ENCODE measurements at regions not wholly inside any gene's neighbourhood (a gene's known extent, or its start where the extent isn't known, plus 50 kb on each side); places are given as distances from the start of the nearest gene placed in this dataset.

DNA sequence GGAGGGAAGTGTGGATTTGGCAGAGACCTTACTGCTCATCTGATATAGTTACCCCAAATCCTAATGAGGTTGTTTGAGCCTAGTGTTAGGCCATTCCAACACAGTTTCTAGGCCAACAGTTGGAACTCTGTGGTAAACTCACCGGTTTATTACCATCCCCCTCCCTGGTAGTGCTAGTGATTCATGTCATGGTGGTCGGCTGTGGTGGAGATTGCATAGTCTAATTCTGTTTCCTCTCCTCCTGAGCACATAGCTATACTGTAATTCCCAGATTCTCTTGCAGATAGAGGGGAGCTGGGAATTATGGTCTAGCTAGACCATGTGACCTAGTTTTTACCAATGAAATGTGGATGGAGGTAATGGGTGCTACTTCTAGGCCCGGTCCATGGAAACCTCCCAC lies 123.7 kb upstream of the KIF26B start:
- H3K4me3 ChIP-seq: no peak overlapping the region
- H3K4me1 ChIP-seq: no peaks in the 10 kb centered on the region
- no peaks in the 10 kb centered on the region for H3K9me3 ChIP-seq
- no peaks in the 10 kb centered on the region for H3K27me3 ChIP-seq (ENCODE audit: low read depth)
- H3K36me3 ChIP-seq (replicated peaks): no peaks in the 10 kb centered on the region
- in situ Hi-C loops (cut with MboI; ENCODE audit: low sequenced_read_pairs): loop anchor here (25.0 kb wide), 1 partner anchor 169 kb away; the partner anchor contains the start of gene HNRNPU
- DNase-seq (ENCODE audit: low spot score in 2 of 2): no peak

DNA sequence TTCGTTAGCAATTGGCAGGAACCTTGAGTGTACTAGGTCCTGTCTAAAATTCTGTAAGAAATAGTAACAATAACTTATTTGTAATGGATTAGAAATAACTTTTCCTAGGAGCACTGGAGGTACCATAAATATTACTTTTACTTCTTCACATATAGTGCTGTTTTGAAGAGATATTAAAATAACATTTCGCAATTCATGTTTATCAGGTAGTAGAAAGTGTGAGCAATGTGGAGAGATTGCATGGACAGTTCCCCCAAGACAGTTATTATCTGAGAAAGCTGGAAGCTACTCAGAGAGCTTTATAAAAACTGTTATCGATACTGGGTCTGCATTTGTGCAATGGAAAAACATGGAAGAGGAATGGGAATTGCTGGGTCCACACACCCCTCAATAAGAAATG lies 128.5 kb upstream of the KIF26B start:
- Histone ChIP-seq H3K4me1 (no peaks in the 10 kb centered on the region), H3K4me3 (no peak overlapping the region), H3K9me3 (no peaks in the 10 kb centered on the region), H3K27me3 (ENCODE audit: low read depth) (no peaks in the 10 kb centered on the region), H3K36me3 (replicated peaks) (no peaks in the 10 kb centered on the region)
- DNase-seq (ENCODE audit: low spot score in 2 of 2): no peak
- in situ Hi-C loops (cut with MboI; ENCODE audit: low sequenced_read_pairs): loop anchor here (25.0 kb wide), 1 partner anchor 164 kb away; the partner anchor contains the start of gene HNRNPU

DNA sequence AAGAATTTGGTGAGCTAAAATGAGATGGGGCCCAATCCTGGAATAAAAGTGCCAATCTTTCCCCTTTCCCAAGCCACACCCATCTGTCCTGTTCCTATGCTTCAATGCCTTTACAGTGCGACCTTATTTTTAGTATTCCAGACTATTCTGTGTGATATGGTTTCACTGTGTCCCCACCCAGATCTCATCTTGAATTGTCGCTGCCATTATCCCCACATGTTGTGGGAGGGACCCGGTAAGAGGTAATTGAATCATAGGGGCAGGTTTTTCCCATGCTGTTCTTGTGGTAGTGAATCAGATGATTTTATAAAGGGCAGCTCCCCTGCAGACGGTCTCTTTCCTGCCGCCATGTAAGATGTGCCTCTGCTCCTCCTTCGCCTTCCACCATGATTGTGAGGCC lies 129.3 kb upstream of the KIF26B start:
- H3K27me3 ChIP-seq (ENCODE audit: low read depth): no peaks in the 10 kb centered on the region
- H3K9me3 ChIP-seq: no peaks in the 10 kb centered on the region
- no peak for DNase-seq (ENCODE audit: low spot score in 2 of 2)
- no peaks in the 10 kb centered on the region for H3K36me3 ChIP-seq (replicated peaks)
- H3K4me1 ChIP-seq: no peaks in the 10 kb centered on the region
- H3K4me3 ChIP-seq: no peak overlapping the region
- in situ Hi-C loops (cut with MboI; ENCODE audit: low sequenced_read_pairs): loop anchor here (25.0 kb wide), 1 partner anchor 163 kb away; the partner anchor contains the start of gene HNRNPU

DNA sequence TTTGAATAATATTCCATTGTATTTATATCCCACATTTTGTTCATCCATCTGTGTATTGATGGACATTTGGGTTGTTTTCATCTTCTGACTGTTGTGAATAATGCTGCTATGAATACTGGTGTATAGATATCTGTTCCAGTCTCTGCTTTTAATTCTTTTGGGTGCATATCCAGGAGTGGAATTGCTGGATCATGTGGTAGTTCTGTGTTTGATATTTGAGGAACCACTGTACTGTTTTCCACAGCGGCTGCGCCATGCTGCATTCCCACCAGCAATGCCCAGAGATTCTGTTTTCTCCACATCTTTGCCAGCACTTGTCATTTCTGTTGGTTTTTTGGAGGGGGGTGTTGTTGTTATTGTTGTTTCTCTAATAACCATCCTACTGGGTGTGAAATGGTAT lies 131.6 kb upstream of the KIF26B start:
- no peaks in the 10 kb centered on the region; the same call in 1 of the 2 replicates for H3K4me1 ChIP-seq
- H3K27me3 ChIP-seq (ENCODE audit: low read depth): no peaks in the 10 kb centered on the region
- H3K4me3 ChIP-seq: no peak overlapping the region
- H3K9me3 ChIP-seq: no peaks in the 10 kb centered on the region
- no peak for DNase-seq (ENCODE audit: low spot score in 2 of 2)
- in situ Hi-C loops (cut with MboI; ENCODE audit: low sequenced_read_pairs): no loop called here
- no peaks in the 10 kb centered on the region for H3K36me3 ChIP-seq (replicated peaks)

DNA sequence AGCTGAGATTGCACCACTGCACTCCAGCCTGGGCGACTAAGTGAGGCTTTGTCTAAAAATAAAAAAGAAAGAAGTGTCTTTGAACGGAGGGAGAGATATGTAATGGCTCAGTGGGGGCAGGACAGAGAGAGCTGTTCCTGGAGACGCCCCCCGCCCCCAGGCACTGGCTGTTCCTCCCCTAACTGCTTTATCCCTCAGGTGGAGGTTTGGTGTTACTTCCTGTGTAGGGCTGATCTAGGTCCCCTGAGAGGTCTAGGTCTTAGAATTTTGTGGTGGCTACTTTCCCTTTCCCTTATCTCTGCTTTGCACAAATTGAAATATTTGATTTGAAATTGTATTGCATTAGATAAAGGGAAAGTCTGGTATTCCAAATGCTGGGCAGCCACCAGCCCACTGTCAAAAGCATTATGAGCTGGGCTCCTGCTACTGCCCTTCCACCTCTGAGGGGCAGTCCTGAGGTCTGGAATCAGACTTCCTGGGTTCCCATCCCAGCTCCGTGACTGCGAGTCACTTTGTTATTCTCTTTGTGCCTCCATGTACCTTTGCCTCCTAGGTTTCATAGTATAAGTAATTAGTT lies 134.8 kb upstream of the KIF26B start:
- no peak overlapping the region for H3K4me3 ChIP-seq
- in situ Hi-C loops (cut with MboI; ENCODE audit: low sequenced_read_pairs): no loop called here
- no peak for DNase-seq (ENCODE audit: low spot score in 2 of 2)

DNA sequence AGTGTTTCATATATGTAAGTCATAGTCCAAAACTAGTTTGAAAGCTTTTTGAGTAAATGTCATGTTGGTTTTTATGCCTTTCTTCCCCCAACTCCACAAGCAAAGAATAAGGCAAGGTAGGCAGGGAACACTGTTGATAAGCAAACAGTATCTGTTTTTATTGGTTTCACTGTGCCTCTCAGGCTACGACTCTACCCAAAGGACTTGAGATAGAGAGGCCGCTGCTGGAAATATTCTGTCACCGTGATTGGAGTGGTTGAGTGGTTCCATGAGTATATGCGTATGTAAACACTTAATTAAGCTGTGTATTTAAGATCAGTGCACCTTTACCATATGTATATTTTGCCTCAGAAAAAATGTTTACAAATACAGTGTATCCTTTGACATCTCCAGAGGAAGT lies 138.1 kb upstream of the KIF26B start:
- in situ Hi-C loops (cut with MboI; ENCODE audit: low sequenced_read_pairs): no loop called here
- Histone ChIP-seq H3K4me3 (no peak overlapping the region), H3K4me1 (no peaks in the 10 kb centered on the region; the same call in 1 of the 2 replicates), H3K27me3 (ENCODE audit: low read depth) (no peaks in the 10 kb centered on the region), H3K9me3 (no peaks in the 10 kb centered on the region), H3K36me3 (replicated peaks) (no peaks in the 10 kb centered on the region)
- DNase-seq (ENCODE audit: low spot score in 2 of 2): no peak

More for the DNA sequence above, 134.8 kb upstream of the KIF26B start:
- no peaks in the 10 kb centered on the region; the same call in 1 of the 2 replicates for H3K4me1 ChIP-seq
- no peaks in the 10 kb centered on the region for H3K9me3 ChIP-seq
- no peaks in the 10 kb centered on the region for H3K36me3 ChIP-seq (replicated peaks)
- H3K27me3 ChIP-seq (ENCODE audit: low read depth): no peaks in the 10 kb centered on the region

DNA sequence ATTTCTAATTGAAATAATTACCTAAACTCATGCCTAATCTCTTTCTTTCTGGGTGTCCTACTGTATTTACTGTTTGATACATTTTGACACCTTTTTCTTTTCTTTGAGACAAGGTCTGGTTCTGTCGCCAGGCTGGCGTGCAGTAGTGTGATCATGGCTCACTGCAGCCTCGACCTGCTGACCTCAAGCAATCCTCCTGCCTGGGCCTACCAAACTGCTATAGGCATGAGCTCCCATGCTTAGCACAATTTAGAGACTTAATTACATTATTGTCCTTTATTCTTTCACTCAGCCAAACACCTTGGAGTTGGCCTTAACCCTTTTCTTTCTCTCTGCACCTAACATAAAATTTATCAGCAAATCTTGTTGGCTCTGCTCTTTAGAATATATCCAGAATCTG lies 139.8 kb upstream of the KIF26B start:
- Histone ChIP-seq H3K9me3 (no peaks in the 10 kb centered on the region), H3K36me3 (replicated peaks) (no peaks in the 10 kb centered on the region), H3K4me1 (no peaks in the 10 kb centered on the region; the same call in 1 of the 2 replicates), H3K27me3 (ENCODE audit: low read depth) (no peaks in the 10 kb centered on the region), H3K4me3 (no peak overlapping the region)
- no peak for DNase-seq (ENCODE audit: low spot score in 2 of 2)
- in situ Hi-C loops (cut with MboI; ENCODE audit: low sequenced_read_pairs): no loop called here

DNA sequence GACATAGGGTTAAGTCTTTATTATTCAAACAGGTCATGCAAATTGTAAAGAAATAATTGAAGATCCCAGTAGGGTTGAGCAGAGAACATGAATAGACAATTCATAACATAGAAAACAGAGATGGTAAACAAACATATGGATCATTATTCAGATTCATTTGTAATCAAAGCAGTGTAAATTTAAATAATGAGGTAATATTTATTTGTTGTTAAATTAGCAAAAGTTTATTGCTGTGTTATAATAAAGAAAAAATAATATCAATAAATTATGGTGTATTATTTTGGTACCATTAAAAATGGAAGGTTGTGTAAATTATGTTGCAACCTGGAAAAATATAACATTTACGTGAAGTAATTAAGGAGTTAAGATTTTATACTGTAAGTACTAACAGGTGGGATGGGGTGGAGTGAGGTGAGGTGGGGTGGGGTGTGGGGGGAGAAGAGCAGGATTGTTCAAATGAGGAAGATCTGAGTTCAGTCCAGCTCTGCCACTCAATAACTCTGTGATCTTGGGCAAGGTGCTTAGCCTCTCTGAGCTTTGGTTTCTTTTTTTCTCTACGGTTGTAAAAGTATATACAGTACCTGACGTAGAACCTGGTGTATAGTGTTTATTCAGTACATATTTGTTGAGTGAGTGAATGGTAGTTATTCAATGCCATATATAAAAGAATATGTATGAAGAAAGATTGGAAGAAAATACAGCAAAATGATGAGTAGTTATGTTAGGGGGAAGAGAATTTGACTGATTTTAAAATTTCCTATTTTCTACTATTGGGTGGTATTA lies 140.3 kb upstream of the KIF26B start:
- no peaks in the 10 kb centered on the region for H3K27me3 ChIP-seq (ENCODE audit: low read depth)
- in situ Hi-C loops (cut with MboI; ENCODE audit: low sequenced_read_pairs): no loop called here
- no peak overlapping the region for H3K4me3 ChIP-seq
- H3K36me3 ChIP-seq (replicated peaks): no peaks in the 10 kb centered on the region
- no peaks in the 10 kb centered on the region; the same call in 1 of the 2 replicates for H3K4me1 ChIP-seq
- no peak for DNase-seq (ENCODE audit: low spot score in 2 of 2)
- no peaks in the 10 kb centered on the region for H3K9me3 ChIP-seq

DNA sequence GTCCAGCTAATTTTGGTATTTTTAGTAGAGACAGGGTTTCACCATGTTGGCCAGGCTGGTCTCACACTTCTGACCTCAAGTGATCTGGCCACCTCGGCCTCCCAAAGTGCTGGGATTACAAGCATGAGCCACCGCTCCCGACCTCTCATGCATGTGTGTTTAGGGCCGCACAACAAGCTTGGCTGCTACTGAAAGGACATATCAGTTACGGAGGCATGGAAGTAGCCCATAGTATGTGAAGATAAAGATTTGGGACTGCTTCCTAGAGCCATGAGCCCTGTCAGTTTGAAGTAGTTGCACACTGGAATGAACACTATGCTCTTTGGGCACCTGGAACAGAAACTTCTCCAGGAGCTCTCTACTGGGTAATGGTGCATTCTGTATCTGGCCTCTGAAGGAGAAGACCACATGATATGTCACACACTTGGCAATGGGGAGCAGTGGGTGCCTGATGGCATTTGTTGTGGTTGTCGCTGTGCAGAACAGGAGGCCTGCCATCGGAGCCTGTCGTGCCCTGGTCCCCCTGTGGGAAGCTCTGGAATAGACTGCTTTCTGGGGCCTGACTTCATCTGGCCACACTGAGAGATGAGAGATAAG lies 144.7 kb upstream of the KIF26B start:
- Histone ChIP-seq H3K27me3 (ENCODE audit: low read depth) (no peaks in the 10 kb centered on the region), H3K36me3 (replicated peaks) (no peaks in the 10 kb centered on the region), H3K4me1 (no peaks in the 10 kb centered on the region; the same call in 1 of the 2 replicates), H3K4me3 (no peak overlapping the region), H3K9me3 (no peaks in the 10 kb centered on the region)
- no peak for DNase-seq (ENCODE audit: low spot score in 2 of 2)
- in situ Hi-C loops (cut with MboI; ENCODE audit: low sequenced_read_pairs): no loop called here

DNA sequence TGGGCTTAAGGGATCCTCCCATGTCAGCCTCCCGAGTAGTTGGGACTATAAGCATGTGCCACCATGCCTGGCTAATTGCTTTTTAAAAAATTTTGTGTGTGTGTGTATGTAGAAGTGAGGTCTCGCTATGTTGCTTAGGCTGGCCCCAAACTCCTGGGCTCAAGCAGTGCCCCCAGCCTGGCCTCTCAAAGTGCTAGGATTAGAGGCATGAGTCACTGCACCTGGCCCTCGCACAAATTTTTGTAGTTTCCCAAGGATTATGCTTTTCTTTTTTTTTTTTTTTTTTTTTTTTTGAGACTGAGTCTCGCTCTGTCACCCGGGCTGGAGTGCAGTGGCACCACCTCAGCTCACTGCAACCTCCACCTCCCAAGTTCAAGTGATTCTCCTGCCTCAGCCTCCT lies 144.4 kb upstream of the HNRNPU start:
- in situ Hi-C loops (cut with MboI; ENCODE audit: low sequenced_read_pairs): no loop called here
- H3K4me1 ChIP-seq: peaks cover 6% of the 10 kb centered on the region
- H3K4me3 ChIP-seq: no peak overlapping the region
- H3K27me3 ChIP-seq (ENCODE audit: low read depth): no peaks in the 10 kb centered on the region
- H3K36me3 ChIP-seq (replicated peaks): no peaks in the 10 kb centered on the region
- H3K9me3 ChIP-seq: no peaks in the 10 kb centered on the region; the same call in 1 of the 2 replicates
- DNase-seq (ENCODE audit: low spot score in 2 of 2): no peak

DNA sequence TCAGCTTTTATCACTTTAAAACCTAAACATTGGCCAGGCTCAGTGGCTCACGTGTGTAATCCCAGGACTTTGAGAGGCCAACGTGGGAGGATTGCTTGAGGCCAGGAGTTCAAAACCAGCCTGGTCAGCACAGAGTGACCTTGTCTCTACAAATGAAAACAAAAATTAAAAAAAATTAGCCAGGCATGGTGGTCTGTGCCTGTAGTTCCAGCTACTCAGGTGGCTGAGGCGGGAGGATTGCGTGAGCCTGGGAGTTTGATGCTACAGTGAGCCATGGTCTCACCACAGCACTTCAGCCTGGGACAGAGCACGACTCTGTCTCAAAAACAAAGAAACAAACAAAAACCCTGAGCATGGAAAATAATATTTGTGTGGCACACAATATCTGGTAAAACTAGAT lies 143.5 kb upstream of the HNRNPU start:
- DNase-seq (ENCODE audit: low spot score in 2 of 2): no peak
- Histone ChIP-seq H3K36me3 (replicated peaks) (no peaks in the 10 kb centered on the region), H3K9me3 (no peaks in the 10 kb centered on the region; the same call in 1 of the 2 replicates), H3K4me3 (no peak overlapping the region), H3K27me3 (ENCODE audit: low read depth) (no peaks in the 10 kb centered on the region), H3K4me1 (peaks cover 6% of the 10 kb centered on the region)
- in situ Hi-C loops (cut with MboI; ENCODE audit: low sequenced_read_pairs): no loop called here

DNA sequence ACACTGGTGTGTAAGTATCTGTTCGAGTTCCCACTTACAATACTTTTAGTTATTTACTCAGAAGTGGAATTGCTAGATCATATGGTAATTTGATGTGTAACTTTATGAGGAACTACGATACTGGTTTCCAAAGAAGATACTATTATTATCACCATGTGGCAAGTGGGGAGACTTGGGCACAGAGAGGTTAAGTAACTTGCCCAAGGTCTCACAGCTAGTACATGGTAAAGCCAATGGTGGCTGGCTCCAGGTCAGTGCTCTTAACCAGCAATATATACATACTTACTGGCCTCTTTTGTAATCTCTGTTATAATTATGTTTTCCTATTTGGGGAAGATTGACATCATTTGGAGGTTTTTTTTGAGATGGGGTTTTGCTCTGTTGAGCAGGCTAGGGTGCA lies 138.9 kb upstream of the HNRNPU start:
- in situ Hi-C loops (cut with MboI; ENCODE audit: low sequenced_read_pairs): no loop called here
- no peaks in the 10 kb centered on the region; the same call in 1 of the 2 replicates for H3K9me3 ChIP-seq
- no peak for DNase-seq (ENCODE audit: low spot score in 2 of 2)
- no peak overlapping the region for H3K4me3 ChIP-seq
- peaks cover 6% of the 10 kb centered on the region for H3K4me1 ChIP-seq
- no peaks in the 10 kb centered on the region for H3K36me3 ChIP-seq (replicated peaks)
- H3K27me3 ChIP-seq (ENCODE audit: low read depth): no peaks in the 10 kb centered on the region

DNA sequence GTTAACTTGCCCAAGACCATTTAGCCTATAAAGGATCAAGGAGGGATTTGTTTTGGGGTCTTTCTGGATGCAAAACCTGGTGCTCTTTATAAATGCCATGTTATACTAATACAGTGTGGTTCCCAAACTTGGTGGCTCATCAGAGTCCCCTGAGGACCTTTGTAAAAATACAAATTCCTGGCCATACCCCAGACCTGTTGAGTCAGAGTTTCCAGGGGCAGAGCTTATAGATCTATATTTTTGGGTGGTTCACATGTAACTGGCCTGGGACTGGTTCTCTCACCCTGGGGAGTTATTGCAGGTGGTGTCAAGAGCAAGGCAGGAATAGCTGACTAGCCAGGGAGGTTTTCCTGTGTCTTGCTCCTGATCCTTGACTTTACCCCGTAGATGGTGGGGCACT lies 136.9 kb upstream of the HNRNPU start:
- Histone ChIP-seq H3K4me1 (peaks cover 6% of the 10 kb centered on the region), H3K27me3 (ENCODE audit: low read depth) (no peaks in the 10 kb centered on the region), H3K9me3 (no peaks in the 10 kb centered on the region; the same call in 1 of the 2 replicates), H3K36me3 (replicated peaks) (no peaks in the 10 kb centered on the region), H3K4me3 (no peak overlapping the region)
- in situ Hi-C loops (cut with MboI; ENCODE audit: low sequenced_read_pairs): no loop called here
- DNase-seq (ENCODE audit: low spot score in 2 of 2): no peak

DNA sequence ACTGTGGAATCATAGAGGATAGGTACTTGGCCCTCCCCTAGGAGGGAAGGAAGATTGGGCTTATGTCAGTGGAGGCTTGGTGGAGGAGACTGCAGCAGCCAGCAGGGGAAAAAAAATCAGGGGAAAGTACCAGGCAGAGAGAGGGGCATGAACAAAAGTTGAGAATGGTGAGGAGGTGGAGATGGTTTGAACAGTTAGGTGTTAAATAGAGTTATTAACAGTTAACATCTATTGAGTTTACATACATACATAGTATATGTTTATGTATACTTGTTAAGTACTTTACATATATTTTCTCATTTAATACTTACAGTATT lies 136.5 kb upstream of the HNRNPU start:
- in situ Hi-C loops (cut with MboI; ENCODE audit: low sequenced_read_pairs): no loop called here
- peaks cover 6% of the 10 kb centered on the region for H3K4me1 ChIP-seq
- H3K9me3 ChIP-seq: no peaks in the 10 kb centered on the region; the same call in 1 of the 2 replicates
- no peak overlapping the region for H3K4me3 ChIP-seq
- DNase-seq (ENCODE audit: low spot score in 2 of 2): no peak
- H3K36me3 ChIP-seq (replicated peaks): no peaks in the 10 kb centered on the region
- H3K27me3 ChIP-seq (ENCODE audit: low read depth): no peaks in the 10 kb centered on the region
